ENCODE measurements at regions not wholly inside any gene's neighbourhood (a gene's known extent, or its start where the extent isn't known, plus 50 kb on each side); places are given as distances from the start of the nearest gene placed in this dataset.

- peaks cover 8% of the 10 kb centered on the region for H3K27me3 ChIP-seq (ENCODE audit: insufficient read depth, low read length)
- no peaks in the 10 kb centered on the region for H3K9me3 ChIP-seq (ENCODE audit: low read length)
- H3K4me1 ChIP-seq (ENCODE audit: insufficient read depth, low read length): no peaks in the 10 kb centered on the region
Measured at GRCh38 chr17:77779711-77780539, 178.6 kb upstream of the TNRC6C start.

GRCh38 chr17:77781536-77781935 lies 177.0 kb upstream of the TNRC6C start:
- Histone ChIP-seq H2AFZ (ENCODE audit: low read depth, low read length) (no peak overlapping the region), H3K36me3 (ENCODE audit: insufficient read depth, low read length) (no peaks in the 10 kb centered on the region), H3K4me1 (ENCODE audit: insufficient read depth, low read length) (no peaks in the 10 kb centered on the region), H3K4me3 (ENCODE audit: low read length) (no peak overlapping the region), H3K27me3 (ENCODE audit: insufficient read depth, low read length) (peaks cover 22% of the 10 kb centered on the region), H3K9me3 (ENCODE audit: low read length) (no peaks in the 10 kb centered on the region)

More at GRCh38 chr17:77779711-77780539, 178.6 kb upstream of the TNRC6C start:
- Histone ChIP-seq H2AFZ (ENCODE audit: low read depth, low read length) (no peak overlapping the region), H3K4me3 (ENCODE audit: low read length) (no peak overlapping the region), H3K36me3 (ENCODE audit: insufficient read depth, low read length) (no peaks in the 10 kb centered on the region)

- H3K36me3 ChIP-seq (ENCODE audit: insufficient read depth, low read length): no peaks in the 10 kb centered on the region
- H3K27me3 ChIP-seq (ENCODE audit: insufficient read depth, low read length): peaks cover 23% of the 10 kb centered on the region
- H3K4me1 ChIP-seq (ENCODE audit: insufficient read depth, low read length): no peaks in the 10 kb centered on the region
- no peaks in the 10 kb centered on the region for H3K9me3 ChIP-seq (ENCODE audit: low read length)
- no peak overlapping the region for H3K4me3 ChIP-seq (ENCODE audit: low read length)
- no peak overlapping the region for H2AFZ ChIP-seq (ENCODE audit: low read depth, low read length)
Measured at GRCh38 chr17:77782201-77782600, 176.3 kb upstream of the TNRC6C start.

GRCh38 chr17:77782611-77783010 lies 175.9 kb upstream of the TNRC6C start:
- no peak overlapping the region for H3K4me3 ChIP-seq (ENCODE audit: low read length)
- H3K4me1 ChIP-seq (ENCODE audit: insufficient read depth, low read length): no peaks in the 10 kb centered on the region
- H3K27me3 ChIP-seq (ENCODE audit: insufficient read depth, low read length): peaks cover 27% of the 10 kb centered on the region
- no peaks in the 10 kb centered on the region for H3K36me3 ChIP-seq (ENCODE audit: insufficient read depth, low read length)
- H3K9me3 ChIP-seq (ENCODE audit: low read length): no peaks in the 10 kb centered on the region
- no peak overlapping the region for H2AFZ ChIP-seq (ENCODE audit: low read depth, low read length)

GRCh38 chr17:77783991-77784820 lies 174.3 kb upstream of the TNRC6C start:
- Histone ChIP-seq H3K36me3 (ENCODE audit: insufficient read depth, low read length) (no peaks in the 10 kb centered on the region), H3K9me3 (ENCODE audit: low read length) (no peaks in the 10 kb centered on the region), H2AFZ (ENCODE audit: low read depth, low read length) (no peak overlapping the region), H3K27me3 (ENCODE audit: insufficient read depth, low read length) (peaks cover 30% of the 10 kb centered on the region), H3K4me1 (ENCODE audit: insufficient read depth, low read length) (no peaks in the 10 kb centered on the region), H3K4me3 (ENCODE audit: low read length) (no peak overlapping the region)

GRCh38 chr17:77785312-77785905 lies 173.1 kb upstream of the TNRC6C start:
- no peaks in the 10 kb centered on the region for H3K4me1 ChIP-seq (ENCODE audit: insufficient read depth, low read length)
- no peak overlapping the region for H3K4me3 ChIP-seq (ENCODE audit: low read length)
- no peaks in the 10 kb centered on the region for H3K9me3 ChIP-seq (ENCODE audit: low read length)
- peaks cover 23% of the 10 kb centered on the region for H3K27me3 ChIP-seq (ENCODE audit: insufficient read depth, low read length)
- H2AFZ ChIP-seq (ENCODE audit: low read depth, low read length): no peak overlapping the region
- H3K36me3 ChIP-seq (ENCODE audit: insufficient read depth, low read length): no peaks in the 10 kb centered on the region

GRCh38 chr17:77786090-77786489 lies 172.4 kb upstream of the TNRC6C start:
- Histone ChIP-seq H3K27me3 (ENCODE audit: insufficient read depth, low read length) (peaks cover 23% of the 10 kb centered on the region), H3K9me3 (ENCODE audit: low read length) (no peaks in the 10 kb centered on the region), H3K4me3 (ENCODE audit: low read length) (no peak overlapping the region), H2AFZ (ENCODE audit: low read depth, low read length) (no peak overlapping the region), H3K4me1 (ENCODE audit: insufficient read depth, low read length) (no peaks in the 10 kb centered on the region), H3K36me3 (ENCODE audit: insufficient read depth, low read length) (no peaks in the 10 kb centered on the region)

- Histone ChIP-seq H2AFZ (ENCODE audit: low read depth, low read length) (no peak overlapping the region), H3K27me3 (ENCODE audit: insufficient read depth, low read length) (peaks cover 23% of the 10 kb centered on the region), H3K9me3 (ENCODE audit: low read length) (no peaks in the 10 kb centered on the region), H3K4me3 (ENCODE audit: low read length) (no peak overlapping the region), H3K36me3 (ENCODE audit: insufficient read depth, low read length) (no peaks in the 10 kb centered on the region), H3K4me1 (ENCODE audit: insufficient read depth, low read length) (no peaks in the 10 kb centered on the region)
Measured at GRCh38 chr17:77786740-77787505, 171.6 kb upstream of the TNRC6C start.

- Histone ChIP-seq H3K4me1 (ENCODE audit: insufficient read depth, low read length) (peaks cover 11% of the 10 kb centered on the region), H3K9me3 (ENCODE audit: low read length) (no peaks in the 10 kb centered on the region), H2AFZ (ENCODE audit: low read depth, low read length) (no peak overlapping the region), H3K36me3 (ENCODE audit: insufficient read depth, low read length) (no peaks in the 10 kb centered on the region), H3K27me3 (ENCODE audit: insufficient read depth, low read length) (peaks cover 31% of the 10 kb centered on the region), H3K4me3 (ENCODE audit: low read length) (no peak overlapping the region)
Measured at GRCh38 chr17:77790143-77790829, 168.2 kb upstream of the TNRC6C start.

GRCh38 chr17:77792626-77793025 lies 165.9 kb upstream of the TNRC6C start:
- peaks cover 15% of the 10 kb centered on the region for H3K27me3 ChIP-seq (ENCODE audit: insufficient read depth, low read length)
- no peaks in the 10 kb centered on the region for H3K9me3 ChIP-seq (ENCODE audit: low read length)
- H3K4me1 ChIP-seq (ENCODE audit: insufficient read depth, low read length): peaks cover 11% of the 10 kb centered on the region
- no peak overlapping the region for H3K4me3 ChIP-seq (ENCODE audit: low read length)
- no peak overlapping the region for H2AFZ ChIP-seq (ENCODE audit: low read depth, low read length)
- H3K36me3 ChIP-seq (ENCODE audit: insufficient read depth, low read length): no peaks in the 10 kb centered on the region

- peaks cover 14% of the 10 kb centered on the region for H3K27me3 ChIP-seq (ENCODE audit: insufficient read depth, low read length)
- H3K4me3 ChIP-seq (ENCODE audit: low read length): no peak overlapping the region
- no peaks in the 10 kb centered on the region for H3K9me3 ChIP-seq (ENCODE audit: low read length)
- H3K36me3 ChIP-seq (ENCODE audit: insufficient read depth, low read length): no peaks in the 10 kb centered on the region
- H3K4me1 ChIP-seq (ENCODE audit: insufficient read depth, low read length): peaks cover 11% of the 10 kb centered on the region
- no peak overlapping the region for H2AFZ ChIP-seq (ENCODE audit: low read depth, low read length)
Measured at GRCh38 chr17:77793146-77793970, 165.1 kb upstream of the TNRC6C start.

- Histone ChIP-seq H3K27me3 (ENCODE audit: insufficient read depth, low read length) (peaks cover 16% of the 10 kb centered on the region), H3K4me1 (ENCODE audit: insufficient read depth, low read length) (peaks cover 11% of the 10 kb centered on the region), H3K9me3 (ENCODE audit: low read length) (no peaks in the 10 kb centered on the region), H3K36me3 (ENCODE audit: insufficient read depth, low read length) (no peaks in the 10 kb centered on the region), H2AFZ (ENCODE audit: low read depth, low read length) (no peak overlapping the region), H3K4me3 (ENCODE audit: low read length) (no peak overlapping the region)
Measured at GRCh38 chr17:77793971-77794235, 164.6 kb upstream of the TNRC6C start.

All from neuron (in vitro differentiated cells).